Occipital lobe (tissue), 1 donor: ENCODE measurements at regions not wholly inside any gene's neighbourhood (a gene's known extent, or its start where the extent isn't known, plus 50 kb on each side); places are given as distances from the start of the nearest gene placed in this dataset.
"Not testable (repeated sequence)": the region's sequence is repeated elsewhere in the genome, so short reads cannot be mapped to it uniquely, and the experiment has no call there.

Experiments
- DNase-seq: peaks from one replicate; lab custom pipeline; 2025; lab: John Stamatoyannopoulos, UW

- DNase-seq: not testable (repeated sequence)
Measured at GRCh38 chr13:34747056-34747455, 195.0 kb upstream of the NBEA start.

GRCh38 chr13:34747507-34747906 lies 194.6 kb upstream of the NBEA start:
- DNase-seq: no peak

GRCh38 chr13:34748073-34748472 lies 194.0 kb upstream of the NBEA start:
- no peak for DNase-seq

- no peak for DNase-seq
Measured at GRCh38 chr13:34748596-34748995, 193.5 kb upstream of the NBEA start.

- no peak for DNase-seq
Measured at GRCh38 chr13:34749046-34749445, 193.0 kb upstream of the NBEA start.

GRCh38 chr13:34750078-34750931 lies 191.8 kb upstream of the NBEA start:
- DNase-seq: peak; percentile 59

GRCh38 chr13:34751044-34751443 lies 191.0 kb upstream of the NBEA start:
- DNase-seq: no peak

GRCh38 chr13:34751492-34751891 lies 190.6 kb upstream of the NBEA start:
- DNase-seq: no peak

GRCh38 chr13:34752283-34752960 lies 189.6 kb upstream of the NBEA start:
- DNase-seq: no peak

GRCh38 chr13:34756136-34756535 lies 185.9 kb upstream of the NBEA start:
- no peak for DNase-seq

GRCh38 chr13:34756572-34756971 lies 185.5 kb upstream of the NBEA start:
- no peak for DNase-seq

- DNase-seq: no peak
Measured at GRCh38 chr13:34757441-34757840, 184.6 kb upstream of the NBEA start.

GRCh38 chr13:34758628-34759027 lies 183.4 kb upstream of the NBEA start:
- DNase-seq: no peak

- no peak for DNase-seq
Measured at GRCh38 chr13:34762312-34762711, 179.8 kb upstream of the NBEA start.

GRCh38 chr13:34764246-34764645 lies 177.8 kb upstream of the NBEA start:
- DNase-seq: no peak

GRCh38 chr13:34765446-34766180 lies 176.5 kb upstream of the NBEA start:
- DNase-seq: no peak

- no peak for DNase-seq
Measured at GRCh38 chr13:34767778-34768177, 174.3 kb upstream of the NBEA start.

- DNase-seq: no peak
Measured at GRCh38 chr13:34772206-34772605, 169.9 kb upstream of the NBEA start.

- no peak for DNase-seq
Measured at GRCh38 chr13:34772881-34773280, 169.2 kb upstream of the NBEA start.

GRCh38 chr13:34776390-34776981 lies 165.6 kb upstream of the NBEA start:
- DNase-seq: no peak

- no peak for DNase-seq
Measured at GRCh38 chr13:34777089-34777913, 164.8 kb upstream of the NBEA start.
